Activated CD8-positive, alpha-beta memory T cell treated with anti-CD3 and anti-CD28 coated beads, Interleukin-2, amount 50 U/mL, for 4 hours (primary cell): ENCODE measurements at regions not wholly inside any gene's neighbourhood (a gene's known extent, or its start where the extent isn't known, plus 50 kb on each side); places are given as distances from the start of the nearest gene placed in this dataset.
"Not testable (repeated sequence)": the region's sequence is repeated elsewhere in the genome, so short reads cannot be mapped to it uniquely, and the experiment has no call there.

ENCODE experiments used
- DNase-seq: peaks from one replicate; pipeline ENCODE4 v3.0.0-alpha.2; 2020

DNA sequence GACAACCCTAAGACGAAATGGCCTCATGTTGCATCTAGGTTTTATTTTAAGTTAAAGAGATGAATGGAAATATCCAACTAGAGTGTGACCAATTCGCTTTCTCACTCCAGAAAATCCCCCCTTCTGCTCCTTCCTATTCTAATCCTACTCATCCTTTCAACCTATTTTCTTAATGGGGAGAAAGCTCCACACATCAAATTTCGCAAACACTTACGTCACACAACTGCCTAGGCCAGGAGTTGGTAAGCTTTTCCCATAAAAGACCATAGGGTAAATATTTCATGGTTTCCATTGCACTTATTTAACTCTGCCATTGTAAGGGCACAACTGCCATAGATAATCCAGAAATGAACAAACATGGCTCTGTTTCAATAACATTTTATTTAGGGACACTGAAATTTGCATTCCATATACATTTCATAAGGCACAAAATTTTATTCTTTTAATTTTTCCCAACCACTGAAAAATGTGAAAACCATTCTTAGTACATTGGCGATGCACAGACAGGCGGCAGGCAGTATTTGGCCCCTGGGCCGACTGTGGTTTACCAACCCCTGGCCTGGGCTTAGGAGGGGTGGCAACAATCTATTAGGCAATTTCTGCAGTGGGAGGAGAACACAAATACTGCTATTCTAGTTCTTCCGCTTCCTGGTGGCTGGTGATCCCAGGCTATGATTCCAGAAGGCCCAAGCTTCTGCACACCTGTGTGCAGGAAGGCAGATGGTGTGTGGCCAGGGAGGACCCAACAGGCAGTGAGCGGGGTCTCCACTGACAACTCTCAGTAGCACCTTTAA, 67.2 kb upstream of the FOXN3 start:
- DNase-seq = no peak

GRCh38 chr14:89481196-89481595, 64.2 kb upstream of the FOXN3 start:
- no peak for DNase-seq

DNA sequence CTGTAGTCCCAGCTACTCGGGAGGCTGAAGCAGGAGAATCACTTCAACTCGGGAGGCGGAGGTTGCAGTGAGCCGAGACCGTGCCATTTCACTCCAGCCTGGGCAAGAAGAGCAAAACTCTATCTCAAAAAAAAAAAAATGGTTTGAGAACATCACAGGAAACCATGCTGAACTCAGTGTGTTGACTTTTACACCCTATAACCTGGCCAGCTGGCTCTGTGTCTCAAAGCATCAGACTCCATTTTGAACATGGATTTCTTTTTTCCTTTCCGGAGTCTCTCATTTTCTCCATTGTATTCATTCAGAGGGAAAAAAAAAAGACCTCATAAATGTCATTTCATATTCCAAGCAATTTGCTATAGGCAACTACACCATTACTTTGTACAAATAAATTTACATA, 63.2 kb upstream of the FOXN3 start:
- no peak for DNase-seq

DNA sequence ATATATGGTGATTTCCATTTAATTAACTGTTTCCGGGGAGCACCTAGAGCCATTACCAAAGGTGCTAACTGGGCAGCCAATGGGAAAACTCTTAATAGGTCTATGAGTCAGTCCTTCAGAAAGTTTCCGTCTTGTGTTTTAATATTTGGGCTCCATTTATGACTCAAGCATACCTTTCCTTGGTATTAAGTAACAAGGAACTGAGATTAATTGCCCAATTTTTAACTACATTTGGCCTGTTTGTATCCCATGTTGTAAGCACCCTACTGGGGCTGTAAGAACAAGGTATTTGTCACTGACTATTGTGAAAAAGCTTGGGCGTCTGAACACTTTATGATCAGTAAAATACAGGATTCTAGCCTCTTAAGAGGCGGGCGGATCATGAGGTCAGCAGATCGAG, 62.8 kb upstream of the FOXN3 start:
- no peak for DNase-seq

DNA sequence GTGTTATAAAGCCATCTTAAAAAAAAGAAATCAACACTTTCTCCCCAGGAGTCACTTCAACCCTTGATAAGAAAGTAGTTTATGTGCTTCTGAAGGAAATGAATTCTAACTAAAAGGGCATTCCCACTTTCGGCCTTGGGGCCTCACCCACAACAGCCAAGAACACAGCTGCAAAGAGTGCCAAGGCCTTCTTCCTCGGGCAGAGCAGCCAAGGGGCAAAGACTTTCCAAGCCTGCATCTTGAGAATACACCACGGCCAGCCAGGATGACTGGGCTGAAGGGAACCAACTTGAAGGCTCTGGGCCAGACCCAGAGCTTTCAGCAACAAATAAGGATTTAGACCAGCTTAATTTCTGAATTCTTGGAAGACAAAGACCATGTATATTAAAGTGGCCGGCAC, 60.4 kb upstream of the FOXN3 start:
- DNase-seq = no peak

DNA sequence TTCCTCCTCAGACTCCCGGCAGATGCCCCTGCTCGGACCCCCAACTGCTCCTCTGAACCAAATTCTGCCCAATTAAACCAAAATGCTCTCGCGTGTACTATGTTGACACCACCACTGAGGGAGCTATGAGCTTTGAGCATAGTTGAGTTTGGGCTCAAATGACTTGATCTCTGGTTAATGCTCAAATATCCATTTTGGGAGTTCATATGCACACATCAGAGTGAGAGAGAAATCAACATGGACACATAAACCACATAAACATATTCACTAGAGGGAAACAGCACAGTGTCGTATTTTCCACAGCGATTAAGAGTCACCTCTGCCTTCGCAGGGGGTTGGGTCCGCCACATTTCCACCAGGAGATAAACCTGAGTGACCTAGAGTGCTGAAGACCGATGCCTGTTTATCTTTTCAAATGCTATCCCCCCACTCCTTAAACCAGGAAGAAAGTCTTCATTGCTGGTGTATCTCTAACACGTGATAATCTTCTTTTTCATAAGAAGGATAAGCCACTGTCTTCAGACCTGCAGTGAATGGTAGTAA, 59.4 kb upstream of the FOXN3 start:
- DNase-seq = no peak

DNA sequence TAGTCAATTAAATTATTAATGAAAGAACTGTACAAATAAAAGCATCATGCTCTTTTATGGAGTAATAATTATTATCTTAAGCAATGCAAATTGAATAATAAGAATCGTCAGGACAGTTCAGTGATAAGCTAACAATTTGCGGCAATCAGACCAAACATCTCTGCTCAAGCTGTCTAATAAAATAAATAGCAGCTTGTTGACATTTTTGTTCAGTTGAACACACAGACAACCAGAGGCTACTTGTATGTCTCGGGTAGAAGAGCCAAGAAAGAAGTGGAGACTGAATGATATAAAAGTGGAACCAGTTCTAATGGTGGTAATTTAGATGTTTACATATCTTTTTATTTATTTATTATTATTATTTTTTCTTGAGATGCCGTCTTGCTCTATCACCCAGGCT, 57.4 kb upstream of the FOXN3 start:
- no peak for DNase-seq

GRCh38 chr14:89473989-89474388, 57.0 kb upstream of the FOXN3 start:
- DNase-seq = no peak

DNA sequence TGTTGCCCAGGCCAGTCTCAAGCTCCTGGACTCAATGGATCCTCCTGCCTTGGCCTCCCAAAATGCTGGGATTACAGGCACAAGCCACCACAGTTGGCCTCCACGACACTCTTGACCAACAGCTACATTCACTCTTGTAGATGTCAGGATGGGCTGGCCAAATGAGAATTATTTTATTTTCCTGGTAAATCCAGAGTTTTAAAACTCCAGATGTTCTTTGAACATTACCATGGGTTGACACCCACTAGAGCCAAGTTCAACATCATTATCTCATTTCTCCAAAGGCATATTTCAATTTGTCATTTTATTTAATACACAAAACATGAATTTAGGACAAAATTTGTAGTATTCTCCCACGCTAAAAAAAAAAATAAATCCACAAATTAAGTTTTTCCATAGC, 56.5 kb upstream of the FOXN3 start:
- no peak for DNase-seq

DNA sequence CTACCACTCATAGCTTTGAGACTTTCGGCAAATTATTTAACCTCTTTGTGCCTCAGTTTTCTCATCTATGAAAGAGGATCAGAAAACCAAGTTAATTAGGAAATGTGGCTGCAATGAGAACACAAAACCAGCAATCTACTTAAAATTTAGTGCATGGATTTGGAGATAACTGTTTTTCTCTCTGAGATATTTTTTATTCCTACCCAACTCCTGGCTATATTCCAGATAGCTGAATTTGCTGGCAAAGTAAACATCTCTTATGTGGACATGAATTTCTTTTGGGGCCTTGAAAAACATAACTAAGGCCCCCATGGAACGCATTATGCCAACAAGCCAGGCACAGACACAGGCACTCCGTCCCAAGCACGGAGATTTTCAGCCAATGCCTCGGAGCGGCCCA, 53.4 kb upstream of the FOXN3 start:
- DNase-seq = no peak

DNA sequence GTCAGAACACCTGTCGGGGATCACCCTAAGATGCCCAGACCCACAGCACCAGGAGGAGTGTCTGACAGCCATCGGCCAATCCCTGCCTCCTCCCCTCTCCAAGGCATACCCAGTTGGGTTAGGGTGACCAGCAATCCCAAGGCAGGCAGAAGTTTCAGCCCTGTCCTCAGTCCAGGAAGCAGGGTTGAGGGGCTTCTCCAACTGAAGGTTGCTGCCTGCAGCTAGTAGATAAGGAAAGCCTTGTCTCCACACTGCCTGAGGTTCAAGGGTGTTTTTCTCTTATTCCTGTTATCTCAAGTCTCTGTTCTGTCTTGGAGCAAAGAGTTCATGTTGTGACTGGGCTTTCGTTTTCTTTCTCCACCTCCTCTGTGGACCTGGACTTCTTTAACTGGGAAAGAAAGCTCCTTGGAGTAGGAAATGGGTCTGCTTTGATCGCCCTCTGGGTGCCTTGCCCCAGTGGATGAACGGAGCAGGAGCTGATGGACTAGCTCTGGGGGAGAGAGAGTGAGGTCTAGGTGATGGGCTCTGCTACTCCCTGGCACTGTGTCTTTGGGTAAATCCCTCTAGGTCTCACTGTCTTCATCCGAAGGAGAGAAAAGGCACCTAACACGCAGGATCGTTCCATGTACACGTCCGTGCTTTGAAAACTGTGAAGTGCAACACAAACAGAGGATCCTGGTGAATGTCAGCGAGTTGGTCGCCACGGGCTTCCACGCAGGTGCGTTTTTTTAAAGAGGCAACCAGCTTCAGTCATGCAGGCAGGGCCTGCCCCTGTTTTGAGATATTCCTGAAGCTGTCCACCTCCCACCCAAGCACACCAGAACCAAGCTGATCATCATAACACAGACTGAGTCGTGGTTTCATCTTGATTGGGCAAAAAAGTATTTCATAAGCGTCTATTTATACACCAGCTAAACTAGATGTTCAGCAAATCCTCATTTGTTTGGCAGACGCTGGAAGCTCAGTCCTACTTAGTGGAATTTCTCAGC, 52.5 kb upstream of the FOXN3 start:
- no peak for DNase-seq

- DNase-seq = no peak
Observed at GRCh38 chr14:89468566-89468965, 51.5 kb upstream of the FOXN3 start.

GRCh38 chr14:89468030-89468429, 51.0 kb upstream of the FOXN3 start:
- not testable (repeated sequence) for DNase-seq

DNA sequence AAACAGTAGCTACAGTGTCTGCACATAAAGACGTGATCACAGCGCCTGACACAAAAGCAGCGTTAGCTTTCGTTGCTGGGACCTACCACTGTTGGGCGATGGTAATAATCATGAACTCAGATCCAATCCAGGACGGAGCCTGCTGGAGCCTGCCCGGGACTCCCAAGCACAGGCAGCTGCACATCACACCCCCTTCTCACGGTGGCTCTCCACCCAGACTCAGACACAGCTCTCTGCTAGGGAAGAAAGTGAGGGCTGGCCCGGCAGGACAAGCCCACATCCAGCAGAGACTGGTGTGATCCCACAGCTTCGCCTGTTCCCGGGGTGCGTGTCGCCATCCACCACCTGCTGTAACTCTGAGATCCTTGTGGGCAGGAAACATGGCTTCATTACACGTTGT, 49.9 kb upstream of the FOXN3 start:
- DNase-seq = no peak
